Fibroblast of the aortic adventitia (primary cell): ENCODE measurements at regions not wholly inside any gene's neighbourhood (a gene's known extent, or its start where the extent isn't known, plus 50 kb on each side); places are given as distances from the start of the nearest gene placed in this dataset.

Source experiments
- DNase-seq: peaks from one replicate; pipeline ENCODE4 v3.0.0-alpha.2; 2010; ENCODE audit warnings: low read depth
- H3K4me3 ChIP-seq: 2 replicates; pipeline ENCODE4 v1.5.1; 2011; ENCODE audit warnings: low read depth, mild to moderate bottlenecking, control low read depth, low read length, moderate library complexity
- TF ChIP-seq, protein P1 (sequence below): IDR thresholded peaks from 2 replicates; pipeline ENCODE4 v1.5.1; 2011; ENCODE audit warnings: mild to moderate bottlenecking, low read length, control low read depth, inconsistent platforms; ENCODE audit not compliant: insufficient read depth

DNA sequence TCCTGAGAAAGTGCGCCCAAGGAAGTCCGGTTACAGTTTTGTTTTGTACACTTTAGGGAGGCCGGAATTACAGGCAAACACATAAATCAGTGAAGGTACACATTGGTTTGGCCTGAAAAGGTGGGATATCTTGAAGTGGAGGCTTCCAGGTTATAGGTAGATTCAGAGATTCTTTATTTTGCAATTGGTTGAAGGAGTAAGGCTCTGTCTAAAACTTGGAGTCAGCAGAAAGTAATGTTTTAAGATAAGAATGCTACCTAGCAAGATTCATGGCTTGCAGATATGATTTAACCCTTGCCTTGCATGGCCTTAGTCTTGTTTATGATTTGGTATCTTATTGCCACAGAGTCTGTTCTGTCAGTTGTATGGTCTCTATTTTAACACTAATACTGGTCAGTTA, 165.9 kb upstream of the NDUFV2 start:
- no peak overlapping the region for H3K4me3 ChIP-seq
- DNase-seq = no peak
- TF ChIP-seq, protein P1, sequence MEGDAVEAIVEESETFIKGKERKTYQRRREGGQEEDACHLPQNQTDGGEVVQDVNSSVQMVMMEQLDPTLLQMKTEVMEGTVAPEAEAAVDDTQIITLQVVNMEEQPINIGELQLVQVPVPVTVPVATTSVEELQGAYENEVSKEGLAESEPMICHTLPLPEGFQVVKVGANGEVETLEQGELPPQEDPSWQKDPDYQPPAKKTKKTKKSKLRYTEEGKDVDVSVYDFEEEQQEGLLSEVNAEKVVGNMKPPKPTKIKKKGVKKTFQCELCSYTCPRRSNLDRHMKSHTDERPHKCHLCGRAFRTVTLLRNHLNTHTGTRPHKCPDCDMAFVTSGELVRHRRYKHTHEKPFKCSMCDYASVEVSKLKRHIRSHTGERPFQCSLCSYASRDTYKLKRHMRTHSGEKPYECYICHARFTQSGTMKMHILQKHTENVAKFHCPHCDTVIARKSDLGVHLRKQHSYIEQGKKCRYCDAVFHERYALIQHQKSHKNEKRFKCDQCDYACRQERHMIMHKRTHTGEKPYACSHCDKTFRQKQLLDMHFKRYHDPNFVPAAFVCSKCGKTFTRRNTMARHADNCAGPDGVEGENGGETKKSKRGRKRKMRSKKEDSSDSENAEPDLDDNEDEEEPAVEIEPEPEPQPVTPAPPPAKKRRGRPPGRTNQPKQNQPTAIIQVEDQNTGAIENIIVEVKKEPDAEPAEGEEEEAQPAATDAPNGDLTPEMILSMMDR = no peak

DNA sequence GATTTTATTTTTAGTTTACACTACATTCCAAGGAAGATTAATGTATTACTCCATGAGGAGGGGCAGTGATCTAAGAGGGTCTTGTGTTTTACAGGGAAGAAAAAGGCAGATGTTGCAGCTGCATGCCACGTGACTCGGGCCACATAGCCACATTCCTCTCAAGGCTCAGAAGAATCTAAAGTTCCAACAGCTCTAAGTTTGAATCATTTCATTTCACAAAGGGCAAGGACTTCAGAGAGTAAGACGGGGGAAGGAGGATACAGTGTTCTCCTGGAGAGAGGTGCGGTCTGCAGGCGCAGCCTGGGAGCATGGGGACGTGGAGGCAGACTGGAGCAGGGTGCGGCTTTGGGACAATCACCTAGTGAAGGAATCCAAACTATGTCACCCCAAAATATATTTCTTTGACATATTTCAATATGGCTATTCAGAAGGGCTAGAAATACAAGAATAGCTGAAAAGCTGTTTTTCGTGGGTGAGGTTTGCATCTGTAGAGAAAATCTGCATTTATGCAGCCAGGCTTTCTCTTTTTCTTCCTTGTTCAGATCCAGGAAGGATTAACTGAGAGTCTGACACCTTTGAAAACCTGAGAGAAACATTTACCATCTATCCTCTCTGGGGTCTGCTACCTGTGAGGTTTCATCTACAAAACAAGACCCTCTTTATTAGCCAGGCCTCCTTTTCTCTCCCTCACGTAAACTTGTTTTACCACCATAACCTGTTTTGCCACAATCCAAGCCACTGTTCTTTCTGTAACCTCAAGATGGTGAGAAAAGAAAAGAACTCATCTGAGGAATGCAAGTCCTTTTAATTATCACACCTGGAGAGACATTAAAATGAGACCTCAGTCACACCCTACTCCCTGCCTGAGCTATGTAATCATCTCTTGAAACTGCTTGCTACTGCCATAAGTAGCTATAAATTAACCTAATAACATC, 165.1 kb upstream of the NDUFV2 start:
- DNase-seq = peak; percentile 31
- TF ChIP-seq, protein P1 = no peak

DNA sequence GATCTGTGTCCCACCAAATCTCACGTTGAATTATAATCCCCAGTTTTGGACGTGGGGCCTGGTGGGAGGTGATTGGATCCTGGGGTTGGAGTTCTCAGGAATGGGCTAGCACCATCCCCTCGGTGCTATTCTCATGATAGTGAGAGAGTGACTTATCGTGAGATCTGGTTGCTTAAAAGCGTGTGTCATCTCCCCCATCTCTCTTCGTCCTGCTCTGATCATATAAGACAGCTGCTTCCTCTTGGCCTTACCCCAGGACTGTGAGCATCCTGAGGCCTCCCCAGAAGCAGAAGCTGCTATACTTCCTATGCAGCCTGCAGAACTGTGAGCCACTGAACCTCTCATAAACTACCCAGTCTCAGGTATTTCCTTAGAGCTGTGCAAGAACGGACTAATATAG, 163.7 kb upstream of the NDUFV2 start:
- no peak overlapping the region for H3K4me3 ChIP-seq
- no peak for DNase-seq
- TF ChIP-seq, protein P1 = no peak

More for the DNA sequence above, 165.1 kb upstream of the NDUFV2 start:
- no peak overlapping the region for H3K4me3 ChIP-seq

DNA sequence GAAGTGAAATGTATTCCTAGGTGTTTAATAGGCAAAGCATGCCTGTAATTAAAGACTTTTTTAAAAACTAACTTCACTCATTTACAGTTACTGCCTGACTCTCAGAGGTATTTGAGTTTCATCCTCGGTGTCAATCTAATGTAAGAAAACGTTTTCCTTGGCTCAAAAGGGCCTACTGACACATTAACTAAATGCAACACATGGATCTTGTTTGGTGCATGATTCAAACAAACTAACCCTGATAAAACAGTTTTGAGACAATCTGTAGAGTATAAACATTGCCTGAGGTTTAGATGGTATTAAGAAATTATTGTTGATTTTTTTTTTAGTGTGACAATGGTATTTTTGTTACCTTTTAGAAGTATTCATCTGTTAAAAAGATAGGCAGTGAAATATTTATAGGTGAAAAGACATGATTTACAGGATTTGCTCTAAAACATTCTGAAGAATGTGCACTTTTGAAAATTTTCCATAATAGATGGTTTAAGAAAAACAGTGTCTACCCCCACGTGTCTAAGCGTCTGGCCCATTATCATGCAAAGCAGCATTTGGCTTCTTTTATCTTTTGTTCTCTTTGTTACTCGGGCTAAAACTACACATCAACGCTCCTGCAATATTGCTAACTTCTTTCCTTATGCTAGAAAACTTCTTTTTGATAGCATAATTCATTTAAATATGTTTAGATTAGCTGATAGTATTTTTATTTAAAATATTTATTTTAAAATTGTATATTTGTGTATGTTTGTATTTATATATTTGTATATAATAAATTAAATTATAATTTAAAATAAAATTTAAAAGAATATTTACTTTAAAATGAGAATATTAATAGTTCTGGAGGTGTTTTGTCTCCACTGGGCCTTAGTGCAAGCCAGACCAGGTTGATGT, 160.2 kb upstream of the NDUFV2 start:
- peak; percentile 64 for DNase-seq
- no peak overlapping the region for H3K4me3 ChIP-seq
- TF ChIP-seq, protein P1 = no peak

DNA sequence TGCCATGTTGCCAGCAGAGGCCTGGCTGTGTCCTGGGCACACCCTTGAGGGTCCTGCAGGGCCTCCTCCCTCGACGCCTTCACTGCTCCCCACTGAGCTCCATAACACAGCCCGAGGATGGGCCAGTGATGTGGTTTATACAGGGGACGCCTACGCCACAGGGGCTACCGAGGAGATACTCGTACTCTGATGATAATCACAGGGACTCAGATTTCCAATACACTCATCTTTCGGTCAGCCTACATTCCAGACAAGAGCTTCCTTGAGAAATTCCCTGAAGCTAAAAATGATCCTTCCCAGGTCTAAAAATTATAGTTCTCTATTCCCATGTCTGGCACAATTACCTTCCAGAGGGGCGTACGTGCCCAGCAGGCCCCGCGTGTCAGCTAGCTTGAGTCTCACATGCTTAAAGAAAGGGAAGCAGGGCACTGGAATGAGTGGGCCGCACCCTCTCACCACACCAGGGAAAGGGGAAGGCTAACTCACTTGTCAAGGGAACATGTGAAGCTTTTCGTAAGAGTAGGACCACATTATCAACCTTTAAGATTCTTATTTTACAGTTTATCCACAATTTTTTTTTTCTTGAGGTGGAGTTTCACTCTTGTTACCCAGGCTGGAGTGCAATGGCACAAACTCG, 159.5 kb upstream of the NDUFV2 start:
- no peak overlapping the region for H3K4me3 ChIP-seq
- no peak for DNase-seq
- TF ChIP-seq, protein P1 = no peak
